CD8-positive, alpha-beta memory T cell (primary cell): ENCODE measurements at regions not wholly inside any gene's neighbourhood (a gene's known extent, or its start where the extent isn't known, plus 50 kb on each side); places are given as distances from the start of the nearest gene placed in this dataset.

ENCODE experiments used
- CTCF ChIA-PET: fragments of 350-600 bp; sonication (Branson Sonifier 250); formaldehyde crosslinking; loops from one replicate; lab custom pipeline; 2021; ENCODE audit warnings: antibody characterized with exemption; lab: Charles Lee
- POLR2A ChIA-PET: fragments of 350-600 bp; sonication (Branson Sonifier 250); formaldehyde crosslinking; loops from one replicate; lab custom pipeline; 2021; ENCODE audit warnings: antibody characterized with exemption; lab: Charles Lee
- DNase-seq, 5 donors: peaks; one replicate each; pipeline versions ENCODE4 v3.0.0 to v3.0.0-alpha.2; 2020 to 2022; ENCODE audit warnings: mixed read lengths in 1 of 5
- H3K27ac ChIP-seq: one replicate; pipeline ENCODE4 v1.7.0; 2013; ENCODE audit warnings: low read depth, mild to moderate bottlenecking, low read length, moderate library complexity
- H3K27me3 ChIP-seq: 2 replicates; pipeline ENCODE4 v1.7.0; 2013; ENCODE audit warnings: low read length, mild to moderate bottlenecking; ENCODE audit not compliant: insufficient read depth, poor library complexity, severe bottlenecking
- H3K36me3 ChIP-seq: 2 replicates; pipeline ENCODE4 v1.7.0; 2013; ENCODE audit warnings: mild to moderate bottlenecking, low read length, moderate library complexity; ENCODE audit not compliant: insufficient read depth
- H3K4me1 ChIP-seq: 2 replicates; pipeline ENCODE4 v1.7.0; 2013; ENCODE audit warnings: mild to moderate bottlenecking, low read length, moderate library complexity; ENCODE audit not compliant: insufficient read depth
- H3K4me3 ChIP-seq: 2 replicates; pipeline ENCODE4 v1.7.0; 2013; ENCODE audit warnings: mild to moderate bottlenecking, low read length
- H3K9me3 ChIP-seq: 2 replicates; pipeline ENCODE4 v1.7.0; 2013; ENCODE audit warnings: mild to moderate bottlenecking, low read length
- H3K27ac Mint-ChIP-seq, 8 donors: one replicate each; pipeline ENCODE4 v1.8.0; 2020 to 2021; ENCODE audit warnings: mixed read lengths in 8 of 8, mild to moderate bottlenecking in 6 of 8, inconsistent platforms in 3 of 8, moderate library complexity in 3 of 8
- H3K27me3 Mint-ChIP-seq, 2 donors: one replicate each; pipeline ENCODE4 v1.8.0; 2020 to 2021; ENCODE audit warnings: mixed read lengths in 2 of 2, mild to moderate bottlenecking in 1 of 2, moderate library complexity in 1 of 2
- H3K36me3 Mint-ChIP-seq, 3 donors: one replicate each; pipeline ENCODE4 v1.8.0; 2020 to 2021; ENCODE audit warnings: mixed read lengths in 3 of 3, inconsistent platforms in 1 of 3, mild to moderate bottlenecking in 1 of 3
- H3K4me1 Mint-ChIP-seq, 3 donors: one replicate each; pipeline ENCODE4 v1.8.0; 2020 to 2021; ENCODE audit warnings: mixed read lengths in 3 of 3, inconsistent platforms in 1 of 3, mild to moderate bottlenecking in 1 of 3
- H3K4me3 Mint-ChIP-seq, 7 donors: one replicate each; pipeline ENCODE4 v1.8.0; 2020 to 2021; ENCODE audit warnings: mixed read lengths in 7 of 7, mild to moderate bottlenecking in 6 of 7, moderate library complexity in 4 of 7, inconsistent platforms in 2 of 7
- H3K9me3 Mint-ChIP-seq, 5 donors: one replicate each; pipeline ENCODE4 v1.8.0; 2020 to 2022; ENCODE audit warnings: mixed read lengths in 5 of 5, mild to moderate bottlenecking in 3 of 5, moderate library complexity in 2 of 5, inconsistent platforms in 1 of 5

GRCh38 chr16:51445250-51445649 lies 294.2 kb upstream of the SALL1 start:
- H3K9me3 ChIP-seq: no peaks in the 10 kb centered on the region
- Mint-ChIP-seq H3K36me3 (no peaks in the 10 kb centered on the region), H3K27ac (no peak overlapping the region), H3K4me1 (no peaks in the 10 kb centered on the region), H3K4me3 (no peak overlapping the region), H3K9me3 (peaks cover 0 to 7% (median 3%) of the 10 kb centered on the region in 5 donors), H3K27me3 (no peaks in the 10 kb centered on the region)
- H3K4me3 ChIP-seq: no peak overlapping the region
- ChIA-PET POLR2A (no interaction called here), CTCF (no interaction called here)
- H3K27ac ChIP-seq: no peak overlapping the region
- no peaks in the 10 kb centered on the region for H3K36me3 ChIP-seq
- H3K4me1 ChIP-seq: no peaks in the 10 kb centered on the region
- DNase-seq: no peak
- H3K27me3 ChIP-seq: no peaks in the 10 kb centered on the region

GRCh38 chr16:51443934-51444333 lies 292.9 kb upstream of the SALL1 start:
- ChIA-PET POLR2A (no interaction called here), CTCF (no interaction called here)

GRCh38 chr16:51442141-51442870 lies 291.2 kb upstream of the SALL1 start:
- ChIA-PET CTCF (no interaction called here), POLR2A (no interaction called here)
- H3K4me3 ChIP-seq: no peak overlapping the region
- no peaks in the 10 kb centered on the region for H3K4me1 ChIP-seq
- no peaks in the 10 kb centered on the region for H3K27me3 ChIP-seq
- Mint-ChIP-seq H3K27me3 (peaks cover 0 to 2% of the 10 kb centered on the region in 2 donors), H3K4me3 (no peak overlapping the region), H3K27ac (no peak overlapping the region), H3K4me1 (no peaks in the 10 kb centered on the region), H3K9me3 (peaks cover 0 to 5% (median 2%) of the 10 kb centered on the region in 5 donors), H3K36me3 (no peaks in the 10 kb centered on the region)
- DNase-seq: no peak
- H3K27ac ChIP-seq: no peak overlapping the region
- H3K36me3 ChIP-seq: no peaks in the 10 kb centered on the region
- H3K9me3 ChIP-seq: no peaks in the 10 kb centered on the region

More at GRCh38 chr16:51443934-51444333, 292.9 kb upstream of the SALL1 start:
- Mint-ChIP-seq H3K4me1 (no peaks in the 10 kb centered on the region), H3K36me3 (no peaks in the 10 kb centered on the region), H3K27ac (no peak overlapping the region), H3K4me3 (no peak overlapping the region), H3K9me3 (peaks cover 0 to 3% (median 3%) of the 10 kb centered on the region in 5 donors), H3K27me3 (peaks cover 0 to under 1% of the 10 kb centered on the region in 2 donors)
- Histone ChIP-seq H3K36me3 (no peaks in the 10 kb centered on the region), H3K27ac (no peak overlapping the region), H3K4me3 (no peak overlapping the region), H3K27me3 (no peaks in the 10 kb centered on the region), H3K4me1 (no peaks in the 10 kb centered on the region), H3K9me3 (no peaks in the 10 kb centered on the region)
- no peak for DNase-seq

GRCh38 chr16:51440131-51440889 lies 289.2 kb upstream of the SALL1 start:
- CTCF ChIA-PET: no interaction called here
- Mint-ChIP-seq H3K9me3 (peaks cover 0 to 7% (median 3%) of the 10 kb centered on the region in 5 donors), H3K4me1 (no peaks in the 10 kb centered on the region)

GRCh38 chr16:51439271-51439670 lies 288.2 kb upstream of the SALL1 start:
- no peaks in the 10 kb centered on the region for H3K27me3 ChIP-seq
- H3K4me1 Mint-ChIP-seq: no peaks in the 10 kb centered on the region
- CTCF ChIA-PET: no interaction called here
- no peaks in the 10 kb centered on the region for H3K9me3 ChIP-seq
- H3K27ac ChIP-seq: no peak overlapping the region
- H3K27me3 Mint-ChIP-seq: peaks cover 0 to 2% of the 10 kb centered on the region in 2 donors
- H3K4me1 ChIP-seq: no peaks in the 10 kb centered on the region
- H3K36me3 ChIP-seq: no peaks in the 10 kb centered on the region
- no peak overlapping the region for H3K4me3 ChIP-seq
- POLR2A ChIA-PET: no interaction called here
- DNase-seq: no peak
- H3K4me3 Mint-ChIP-seq: no peak overlapping the region
- H3K27ac Mint-ChIP-seq: no peak overlapping the region
- H3K36me3 Mint-ChIP-seq: no peaks in the 10 kb centered on the region
- peaks cover 0 to 10% (median 3%) of the 10 kb centered on the region in 5 donors for H3K9me3 Mint-ChIP-seq

More at GRCh38 chr16:51440131-51440889, 289.2 kb upstream of the SALL1 start:
- DNase-seq: no peak
- Mint-ChIP-seq H3K4me3 (no peak overlapping the region), H3K27ac (no peak overlapping the region), H3K27me3 (peaks cover 0 to 2% of the 10 kb centered on the region in 2 donors), H3K36me3 (no peaks in the 10 kb centered on the region)
- Histone ChIP-seq H3K4me3 (no peak overlapping the region), H3K27ac (no peak overlapping the region), H3K36me3 (no peaks in the 10 kb centered on the region), H3K27me3 (no peaks in the 10 kb centered on the region), H3K4me1 (no peaks in the 10 kb centered on the region), H3K9me3 (no peaks in the 10 kb centered on the region)
- POLR2A ChIA-PET: no interaction called here

GRCh38 chr16:51436742-51437141 lies 285.7 kb upstream of the SALL1 start:
- H3K4me1 ChIP-seq: no peaks in the 10 kb centered on the region

GRCh38 chr16:51434567-51435198 lies 283.6 kb upstream of the SALL1 start:
- Mint-ChIP-seq H3K36me3 (no peaks in the 10 kb centered on the region), H3K4me1 (no peaks in the 10 kb centered on the region), H3K4me3 (no peak overlapping the region), H3K9me3 (peaks cover 0 to 12% (median 10%) of the 10 kb centered on the region in 5 donors), H3K27ac (no peak overlapping the region), H3K27me3 (peaks cover 0 to 2% of the 10 kb centered on the region in 2 donors)
- CTCF ChIA-PET: no interaction called here
- POLR2A ChIA-PET: no interaction called here
- Histone ChIP-seq H3K4me1 (no peaks in the 10 kb centered on the region), H3K9me3 (no peaks in the 10 kb centered on the region), H3K27ac (no peak overlapping the region), H3K4me3 (no peak overlapping the region), H3K36me3 (no peaks in the 10 kb centered on the region), H3K27me3 (no peaks in the 10 kb centered on the region)
- no peak for DNase-seq

More at GRCh38 chr16:51436742-51437141, 285.7 kb upstream of the SALL1 start:
- H3K27ac ChIP-seq: no peak overlapping the region
- ChIA-PET POLR2A (no interaction called here), CTCF (no interaction called here)
- peaks cover 0 to 11% (median 6%) of the 10 kb centered on the region in 5 donors for H3K9me3 Mint-ChIP-seq
- no peak overlapping the region for H3K4me3 Mint-ChIP-seq
- no peak overlapping the region for H3K27ac Mint-ChIP-seq
- no peak for DNase-seq
- H3K4me1 Mint-ChIP-seq: no peaks in the 10 kb centered on the region
- H3K36me3 ChIP-seq: no peaks in the 10 kb centered on the region
- no peaks in the 10 kb centered on the region for H3K27me3 ChIP-seq
- H3K36me3 Mint-ChIP-seq: no peaks in the 10 kb centered on the region
- peaks cover 0 to 2% of the 10 kb centered on the region in 2 donors for H3K27me3 Mint-ChIP-seq
- H3K4me3 ChIP-seq: no peak overlapping the region
- no peaks in the 10 kb centered on the region for H3K9me3 ChIP-seq

GRCh38 chr16:51433599-51433998 lies 282.5 kb upstream of the SALL1 start:
- CTCF ChIA-PET: no interaction called here
- no peak overlapping the region for H3K27ac ChIP-seq
- H3K4me1 Mint-ChIP-seq: no peaks in the 10 kb centered on the region
- POLR2A ChIA-PET: no interaction called here
- no peaks in the 10 kb centered on the region for H3K4me1 ChIP-seq
- H3K27ac Mint-ChIP-seq: no peak overlapping the region
- no peaks in the 10 kb centered on the region for H3K27me3 ChIP-seq
- H3K36me3 Mint-ChIP-seq: no peaks in the 10 kb centered on the region
- no peak overlapping the region for H3K4me3 Mint-ChIP-seq
- H3K9me3 ChIP-seq: no peaks in the 10 kb centered on the region
- DNase-seq: no peak
- peaks cover 8 to 20% (median 12%) of the 10 kb centered on the region in 5 donors for H3K9me3 Mint-ChIP-seq
- H3K27me3 Mint-ChIP-seq: no peaks in the 10 kb centered on the region
- H3K36me3 ChIP-seq: no peaks in the 10 kb centered on the region
- no peak overlapping the region for H3K4me3 ChIP-seq
